ENCODE measurements at regions not wholly inside any gene's neighbourhood (a gene's known extent, or its start where the extent isn't known, plus 50 kb on each side); places are given as distances from the start of the nearest gene placed in this dataset.

GRCh38 chr18:57991552-57991951, 52.5 kb upstream of the NEDD4L start:
- DNase-seq, result no peak

DNA sequence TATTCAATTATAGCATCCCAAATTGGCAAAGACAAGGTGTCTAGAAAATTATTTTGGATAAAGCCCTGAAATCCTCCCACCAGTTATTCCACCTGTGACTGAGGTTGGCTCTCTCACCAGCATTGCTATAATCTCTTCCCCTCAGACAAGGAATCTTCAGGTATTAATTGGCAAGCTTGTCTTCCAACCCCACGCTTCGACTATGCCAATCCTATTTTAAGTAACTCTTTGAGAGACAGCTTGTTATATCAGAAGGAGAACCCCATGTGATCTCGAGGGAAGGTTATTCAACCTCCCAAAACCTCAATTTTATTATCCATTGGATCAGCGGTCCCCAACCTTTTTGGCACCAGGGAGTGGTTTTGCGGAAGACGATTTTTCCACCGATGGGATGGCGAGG, 54.5 kb upstream of the NEDD4L start:
- no peak for DNase-seq

- no peak for DNase-seq
Observed at GRCh38 chr18:57984490-57985115, 59.4 kb upstream of the NEDD4L start.

- DNase-seq, result no peak
Observed at GRCh38 chr18:57983965-57984364, 60.1 kb upstream of the NEDD4L start.

DNA sequence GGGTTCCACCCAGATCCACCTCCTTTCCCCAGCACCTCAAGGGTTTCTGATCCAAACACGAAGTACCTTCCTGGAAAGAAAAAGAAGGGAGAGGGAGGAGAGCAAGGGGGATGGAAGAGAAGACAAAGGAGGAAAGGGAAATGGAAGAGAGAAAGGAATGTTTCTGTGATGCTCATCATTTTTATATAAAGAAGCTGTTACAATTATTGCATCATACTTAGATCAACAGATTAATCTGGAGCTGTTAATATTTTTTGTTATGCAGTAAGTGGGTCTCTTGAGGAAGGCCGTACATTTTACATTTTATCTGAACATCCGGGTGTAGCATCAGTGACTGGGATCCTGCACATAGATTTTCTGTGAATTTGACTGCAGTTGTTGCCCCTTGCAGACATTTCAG, 60.6 kb upstream of the NEDD4L start:
- no peak for DNase-seq

GRCh38 chr18:57982372-57983021, 61.5 kb upstream of the NEDD4L start:
- DNase-seq, result no peak

DNA sequence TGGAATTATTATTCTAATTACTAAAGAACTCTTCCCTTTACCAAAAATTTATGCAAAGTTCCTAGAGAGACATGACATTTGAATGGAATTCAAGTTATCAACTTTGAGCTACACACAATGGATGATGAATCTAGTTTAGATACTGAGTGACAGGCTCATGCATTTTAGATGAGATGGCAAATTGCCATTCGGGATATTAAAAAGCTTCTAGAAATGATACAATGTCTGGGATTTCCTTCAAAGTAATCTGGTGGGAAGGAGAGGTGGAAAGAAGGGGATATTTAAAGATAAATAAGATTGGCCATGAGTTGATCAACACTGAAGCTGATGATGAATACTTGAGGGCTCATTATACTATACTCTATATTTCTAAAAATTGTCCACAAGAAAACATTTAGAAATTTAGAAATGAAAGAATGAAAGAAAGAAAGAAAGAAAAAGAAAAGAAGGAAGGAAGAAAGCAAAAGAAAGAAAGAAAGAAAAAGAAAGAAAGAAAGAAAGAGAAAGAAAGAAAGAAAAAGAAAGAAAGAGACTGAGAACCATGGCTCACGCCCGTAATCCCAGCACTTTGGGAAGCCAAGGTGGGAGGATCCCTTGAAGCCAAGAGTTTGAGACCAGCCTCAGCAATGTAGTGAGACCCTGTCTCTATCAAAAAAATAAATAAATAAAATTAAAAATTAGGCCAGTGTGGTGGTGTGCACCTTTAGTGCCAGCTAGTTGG, 62.6 kb upstream of the NEDD4L start:
- no peak for DNase-seq

DNA sequence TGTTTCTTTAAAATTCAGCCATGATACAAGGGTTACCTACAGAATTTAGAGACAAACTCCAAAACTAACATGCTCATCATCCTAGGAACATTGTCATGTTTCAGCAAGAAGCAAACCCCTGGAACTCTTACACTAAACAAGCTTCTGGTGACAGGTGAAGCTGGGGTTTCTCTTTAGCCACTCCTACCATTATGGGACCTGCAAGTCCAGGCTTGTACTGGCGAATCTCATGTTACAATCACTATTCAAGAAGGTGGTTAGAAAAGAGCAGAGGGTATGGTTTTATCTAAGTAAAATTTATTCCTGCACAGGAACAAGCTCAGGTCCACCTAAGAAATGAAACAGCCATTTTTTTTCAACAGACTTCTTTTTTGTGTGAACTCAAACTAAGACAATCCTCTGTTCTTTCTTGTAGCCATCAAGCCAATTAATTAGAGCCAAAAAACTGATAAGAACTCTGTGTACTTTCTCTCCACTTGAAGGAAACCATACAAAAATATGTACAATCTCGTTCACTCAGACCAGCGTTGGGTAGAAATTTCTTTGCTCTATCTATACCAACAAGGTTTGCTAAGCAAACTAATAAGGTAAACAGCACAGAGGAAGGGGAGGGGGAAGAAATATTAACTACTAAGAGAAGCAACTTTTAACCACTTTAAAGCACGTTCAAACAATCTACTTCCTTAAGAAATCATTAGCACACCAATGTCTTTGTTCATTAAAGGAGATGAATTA, 63.3 kb upstream of the NEDD4L start:
- no peak for DNase-seq

DNA sequence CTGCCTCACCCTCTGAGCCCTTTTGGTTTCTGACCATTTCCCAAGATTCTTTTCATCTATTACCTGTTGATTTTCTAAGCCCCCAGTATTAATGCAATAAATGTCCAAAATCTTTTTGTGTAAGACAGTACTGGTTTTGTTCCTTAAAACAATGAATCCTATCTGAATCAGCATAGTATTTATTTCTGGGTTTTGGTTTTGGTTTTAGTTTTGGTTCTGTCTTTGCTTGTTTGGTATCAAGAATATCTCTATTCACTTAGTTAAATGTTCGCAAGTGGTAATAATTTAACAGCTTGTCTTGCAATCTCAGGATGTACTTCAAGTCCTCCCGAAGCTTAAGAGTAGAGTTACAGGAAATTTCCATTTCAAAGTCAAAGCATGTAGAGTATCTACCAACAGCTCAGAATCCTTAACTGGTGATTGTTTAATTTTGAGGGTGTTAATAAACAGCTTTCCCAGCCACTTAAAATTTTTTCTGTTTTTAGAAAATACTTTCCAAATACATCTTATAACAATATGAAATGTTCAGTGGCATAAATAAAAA, 67.7 kb upstream of the NEDD4L start:
- no peak for DNase-seq

GRCh38 chr18:57975805-57976204, 68.2 kb upstream of the NEDD4L start:
- no peak for DNase-seq

GRCh38 chr18:57974585-57975265, 69.3 kb upstream of the NEDD4L start:
- DNase-seq, result no peak

DNA sequence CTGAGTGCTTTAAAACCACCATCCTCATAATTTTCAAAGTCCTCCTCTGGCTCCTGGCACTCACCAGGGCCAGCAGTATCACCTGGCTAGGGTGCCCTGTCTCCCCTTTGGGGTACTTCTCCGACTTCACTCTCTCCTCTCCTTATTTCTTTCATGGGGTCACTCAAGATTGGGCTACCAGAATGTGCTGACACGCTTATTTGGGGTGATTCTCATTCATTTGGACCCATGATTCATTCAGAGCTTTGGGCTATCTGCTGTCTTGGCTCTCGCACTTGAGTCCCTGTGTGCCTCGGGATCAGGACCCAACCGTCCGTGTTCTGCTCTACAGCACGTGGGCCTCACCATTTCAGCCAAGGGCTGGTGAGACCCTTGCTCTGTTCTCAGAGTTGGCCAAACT, 70.1 kb upstream of the NEDD4L start:
- no peak for DNase-seq

GRCh38 chr18:57970356-57971095, 73.5 kb upstream of the NEDD4L start:
- no peak for DNase-seq

DNA sequence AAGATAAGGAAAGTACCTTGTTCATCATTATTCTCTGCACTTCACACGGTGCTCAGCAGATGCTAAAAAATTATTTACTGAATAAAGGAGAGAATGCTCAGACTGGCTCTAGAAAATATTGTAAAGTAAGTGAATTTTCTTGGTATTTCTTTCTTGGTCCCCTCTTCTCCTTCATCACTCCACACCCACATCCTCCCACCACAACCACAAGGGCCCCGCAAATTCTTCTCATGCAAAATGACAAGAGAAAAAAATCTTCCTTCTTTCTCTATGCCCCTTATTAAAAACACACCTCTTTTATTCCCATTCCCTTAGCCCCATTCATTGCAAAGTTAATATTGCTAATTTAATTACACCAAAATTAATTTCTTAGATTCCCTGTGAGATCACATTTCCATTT, 74.2 kb upstream of the NEDD4L start:
- DNase-seq, result no peak

GRCh38 chr18:57965246-57965645, 78.8 kb upstream of the NEDD4L start:
- DNase-seq, result no peak

DNA sequence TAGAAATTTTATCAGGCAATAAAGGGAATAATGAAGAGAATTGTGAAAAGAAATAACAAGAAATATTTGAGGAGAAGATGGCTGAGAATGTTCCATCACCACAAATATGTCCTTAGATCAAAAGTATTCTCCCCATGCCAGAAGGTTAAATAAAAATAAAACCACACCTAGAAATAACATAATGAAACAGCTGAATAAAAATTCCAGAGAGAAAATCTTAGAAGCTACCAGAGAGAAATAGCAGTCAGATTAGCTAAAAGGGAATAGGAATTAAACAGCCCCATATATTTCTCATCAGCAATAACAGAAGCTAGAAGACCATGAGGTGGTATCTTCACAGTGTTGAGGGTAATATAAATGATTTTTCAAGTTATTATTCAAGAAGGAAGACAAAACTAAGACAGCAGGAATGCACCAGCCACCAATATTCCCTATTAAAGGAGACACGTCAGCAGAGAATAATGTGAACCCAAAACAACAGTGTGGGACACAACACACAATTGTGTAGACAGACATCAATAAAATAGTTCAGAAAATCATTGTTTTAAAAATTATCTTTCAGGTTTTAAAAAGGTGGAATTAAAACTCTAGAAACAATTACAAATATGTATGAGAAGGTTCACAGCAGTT, 82.0 kb upstream of the NEDD4L start:
- no peak for DNase-seq

DNA sequence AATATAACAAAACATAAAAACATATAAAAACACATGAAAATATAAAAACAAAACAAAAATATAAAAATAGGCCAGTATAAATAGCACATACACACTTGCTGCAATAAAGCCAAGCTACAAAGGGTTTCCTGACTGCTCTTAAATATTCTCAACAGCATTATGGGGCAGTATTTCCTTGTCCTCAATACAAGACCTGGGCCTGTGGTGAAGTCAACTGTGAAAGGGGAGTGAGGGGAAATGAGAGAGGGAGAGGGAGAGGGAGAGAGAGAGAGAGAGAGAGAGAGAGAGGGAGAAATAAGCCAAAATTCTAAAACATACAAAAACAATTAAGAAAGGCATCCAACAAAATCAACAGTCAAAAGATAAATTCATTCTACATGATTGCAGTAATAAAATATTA, 82.6 kb upstream of the NEDD4L start:
- no peak for DNase-seq

GRCh38 chr18:57959278-57959677, 84.7 kb upstream of the NEDD4L start:
- no peak for DNase-seq

GRCh38 chr18:57957210-57957609, 86.8 kb upstream of the NEDD4L start:
- no peak for DNase-seq

- DNase-seq, result no peak
Observed at GRCh38 chr18:57956491-57956890, 87.5 kb upstream of the NEDD4L start.

- no peak for DNase-seq
Observed at GRCh38 chr18:57954935-57955334, 89.1 kb upstream of the NEDD4L start.

GRCh38 chr18:57953883-57954282, 90.1 kb upstream of the NEDD4L start:
- DNase-seq, result no peak
